ENCODE measurements at regions not wholly inside any gene's neighbourhood (a gene's known extent, or its start where the extent isn't known, plus 50 kb on each side); places are given as distances from the start of the nearest gene placed in this dataset.
"Not testable (repeated sequence)": the region's sequence is repeated elsewhere in the genome, so short reads cannot be mapped to it uniquely, and the experiment has no call there.

DNA sequence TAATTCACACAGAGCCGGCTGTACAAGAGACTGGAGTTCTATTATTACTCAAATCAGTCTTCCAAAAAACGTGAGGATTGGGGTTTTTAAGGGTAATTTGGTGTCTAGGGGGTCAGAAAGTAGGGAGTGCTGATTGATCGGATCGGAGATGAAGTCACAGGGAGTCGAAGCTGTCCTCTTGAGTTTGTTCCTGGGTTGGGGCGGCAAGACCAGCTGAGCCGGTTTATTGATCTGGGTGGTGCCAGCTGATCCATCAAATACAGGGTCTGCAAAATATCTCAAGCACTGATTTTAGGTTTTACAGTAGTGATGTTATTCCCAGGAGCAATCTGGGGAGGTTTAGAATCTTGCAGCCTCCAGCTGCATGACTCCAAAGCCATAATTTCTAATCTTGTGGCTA lies 262.7 kb downstream of the KCNRG start:
- no peak for DNase-seq

- DNase-seq: no peak
These were observed 265.2 kb downstream of the KCNRG start for GRCh38 chr13:50280441-50280937.

DNA sequence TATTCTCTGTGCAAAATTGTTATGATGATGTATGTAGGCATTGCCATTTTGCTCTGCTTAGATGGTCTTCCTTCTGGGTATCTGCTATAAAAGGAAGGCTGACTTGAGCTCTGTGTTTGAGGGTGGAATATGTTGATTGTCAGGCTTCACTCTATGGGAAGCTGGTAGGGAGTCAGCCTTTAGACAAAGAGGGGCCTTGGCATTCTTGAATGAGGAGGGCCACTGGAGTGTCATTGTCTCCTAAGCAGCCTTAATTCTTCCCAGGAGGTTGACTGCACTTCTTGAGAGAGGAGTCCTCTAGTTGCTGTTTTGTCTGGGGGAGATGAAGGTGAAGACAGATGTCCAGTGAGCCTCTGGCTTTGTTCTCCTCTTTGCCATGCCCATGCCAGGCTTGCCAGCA lies 266.8 kb downstream of the KCNRG start:
- no peak for DNase-seq

DNA sequence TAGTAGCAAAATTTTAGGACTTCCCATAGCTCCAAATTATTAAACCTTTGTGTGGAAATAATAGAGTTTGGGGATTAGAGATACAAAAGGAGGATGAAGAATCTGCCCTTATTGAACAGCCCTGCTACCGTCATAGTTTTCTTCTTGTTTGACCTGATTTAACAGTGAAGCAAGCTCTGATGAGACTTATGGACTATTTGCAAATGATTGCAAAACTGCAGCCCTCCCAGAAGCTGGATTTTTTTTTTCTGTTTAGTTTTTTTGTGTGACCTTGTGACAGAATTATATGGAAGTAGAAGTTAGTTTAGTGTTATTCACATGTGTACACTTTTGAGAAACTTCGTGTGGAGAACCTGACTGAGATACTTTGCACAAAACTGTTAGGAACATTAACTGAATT lies 267.8 kb downstream of the KCNRG start:
- no peak for DNase-seq

DNA sequence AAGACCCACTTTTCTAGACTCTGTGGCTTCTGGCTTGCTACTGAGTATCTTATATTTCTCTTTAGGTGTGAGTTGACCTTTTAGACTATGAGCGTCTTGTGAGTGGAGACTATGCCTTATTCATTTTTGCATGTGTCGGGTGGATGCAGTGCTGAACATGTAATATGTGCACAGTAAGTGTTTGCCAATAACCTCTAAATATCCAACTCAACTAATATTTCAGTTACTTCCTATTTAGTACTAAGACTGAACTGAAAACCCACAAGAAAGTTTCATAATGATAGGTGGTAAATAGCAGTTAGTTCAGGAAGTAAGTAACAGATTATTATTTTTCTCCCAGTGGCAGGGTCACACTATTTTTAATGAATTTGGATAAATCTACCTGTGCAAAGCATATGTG lies 269.3 kb downstream of the KCNRG start:
- DNase-seq: no peak

- no peak for DNase-seq
These were observed 270.0 kb downstream of the KCNRG start for GRCh38 chr13:50285283-50285682.

DNA sequence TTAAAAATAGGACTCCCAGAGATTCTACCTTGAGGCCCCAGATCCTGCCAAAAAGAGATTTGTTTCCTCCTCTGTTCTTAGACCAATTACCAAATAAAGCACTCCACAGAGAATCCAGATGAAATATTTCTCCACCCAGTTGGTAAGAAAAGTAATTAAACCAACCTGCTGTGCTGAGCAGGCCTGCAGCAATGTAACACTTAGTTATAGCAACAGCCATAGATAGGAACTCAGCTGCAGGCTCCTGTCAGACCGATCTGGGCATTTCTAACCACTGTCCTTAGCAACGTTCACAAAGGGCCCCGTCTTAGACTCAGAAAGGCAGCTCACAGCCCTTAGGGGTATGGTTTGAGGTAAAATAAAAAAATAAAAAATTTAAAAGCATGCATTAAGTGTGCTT lies 271.1 kb downstream of the KCNRG start:
- DNase-seq: no peak

DNA sequence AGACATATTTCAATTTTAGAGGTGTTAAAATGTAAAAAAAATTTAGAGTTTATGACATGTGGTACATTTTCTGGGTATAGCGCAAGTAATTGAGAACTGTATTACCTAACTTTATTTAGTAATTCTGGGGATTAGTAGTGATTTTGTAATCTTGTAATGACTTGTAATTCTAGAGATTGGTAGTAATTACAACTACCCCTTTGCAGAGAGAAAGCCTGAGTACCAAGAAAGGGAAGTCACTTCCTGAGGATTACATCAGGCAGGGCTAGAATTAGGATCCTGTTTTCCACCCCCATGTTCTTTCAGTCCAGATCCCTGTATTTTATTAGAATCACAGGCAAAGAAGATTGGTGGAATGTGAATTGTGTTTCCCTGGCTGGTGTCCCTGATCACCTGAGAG lies 274.9 kb downstream of the KCNRG start:
- DNase-seq: no peak

DNA sequence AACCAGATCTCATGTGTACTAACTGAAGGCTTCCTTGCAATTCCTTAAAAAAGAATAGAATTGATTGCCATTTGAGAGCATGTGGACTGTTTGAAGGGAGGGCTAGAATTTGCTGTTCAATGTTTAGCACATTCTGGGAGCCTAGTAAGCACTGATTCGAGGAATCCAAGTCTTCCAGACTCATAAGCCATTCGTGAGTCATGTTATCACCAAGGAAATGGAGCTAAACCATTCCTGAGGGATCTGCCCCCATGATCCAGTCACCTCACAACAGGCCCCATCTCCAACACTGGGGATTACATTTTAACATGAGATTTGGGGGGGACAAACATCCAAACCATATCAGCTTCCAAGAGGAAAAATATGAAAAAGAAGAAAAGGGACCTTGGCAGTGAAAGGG lies 276.4 kb downstream of the KCNRG start:
- no peak for DNase-seq

DNA sequence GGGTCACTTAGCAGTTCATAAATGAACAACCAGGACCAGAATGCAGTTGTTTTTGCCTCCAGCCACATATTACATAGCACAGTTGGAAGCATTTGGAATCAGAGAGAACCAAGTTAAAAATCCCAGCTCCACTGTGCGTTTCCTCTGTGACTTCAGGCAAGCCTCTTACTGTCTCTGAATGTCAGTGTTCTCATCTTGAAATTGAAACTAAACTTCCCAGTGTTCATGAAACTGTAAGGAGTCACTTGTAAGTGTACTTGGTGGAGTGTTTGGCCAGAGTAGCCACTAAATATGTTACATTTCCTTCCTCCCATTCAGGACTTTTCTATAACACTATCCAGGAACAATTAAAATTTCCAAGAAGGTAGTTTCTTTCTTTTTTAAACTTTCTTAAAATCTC lies 276.8 kb downstream of the KCNRG start:
- no peak for DNase-seq

DNA sequence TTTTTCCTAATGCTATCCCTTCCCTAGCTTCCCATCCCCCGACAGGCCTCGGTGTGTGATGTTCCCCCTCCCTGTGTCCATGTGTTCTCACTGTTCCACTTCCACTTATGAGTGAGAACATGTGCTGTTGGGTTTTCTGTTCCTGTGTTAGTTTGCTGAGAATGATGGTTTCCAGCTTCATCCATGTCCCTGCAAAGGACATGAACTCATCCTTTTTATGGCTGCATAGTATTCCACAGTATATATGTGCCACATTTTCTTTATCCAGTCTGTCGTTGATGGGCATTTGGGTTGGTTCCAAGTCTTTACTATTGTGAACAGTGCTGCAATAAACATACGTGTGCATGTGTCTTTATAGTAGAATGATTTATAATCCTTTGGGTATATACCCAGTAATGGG lies 279.2 kb downstream of the KCNRG start:
- not testable (repeated sequence) for DNase-seq

- DNase-seq: no peak
These were observed 284.5 kb downstream of the KCNRG start for GRCh38 chr13:50299546-50300249.

DNA sequence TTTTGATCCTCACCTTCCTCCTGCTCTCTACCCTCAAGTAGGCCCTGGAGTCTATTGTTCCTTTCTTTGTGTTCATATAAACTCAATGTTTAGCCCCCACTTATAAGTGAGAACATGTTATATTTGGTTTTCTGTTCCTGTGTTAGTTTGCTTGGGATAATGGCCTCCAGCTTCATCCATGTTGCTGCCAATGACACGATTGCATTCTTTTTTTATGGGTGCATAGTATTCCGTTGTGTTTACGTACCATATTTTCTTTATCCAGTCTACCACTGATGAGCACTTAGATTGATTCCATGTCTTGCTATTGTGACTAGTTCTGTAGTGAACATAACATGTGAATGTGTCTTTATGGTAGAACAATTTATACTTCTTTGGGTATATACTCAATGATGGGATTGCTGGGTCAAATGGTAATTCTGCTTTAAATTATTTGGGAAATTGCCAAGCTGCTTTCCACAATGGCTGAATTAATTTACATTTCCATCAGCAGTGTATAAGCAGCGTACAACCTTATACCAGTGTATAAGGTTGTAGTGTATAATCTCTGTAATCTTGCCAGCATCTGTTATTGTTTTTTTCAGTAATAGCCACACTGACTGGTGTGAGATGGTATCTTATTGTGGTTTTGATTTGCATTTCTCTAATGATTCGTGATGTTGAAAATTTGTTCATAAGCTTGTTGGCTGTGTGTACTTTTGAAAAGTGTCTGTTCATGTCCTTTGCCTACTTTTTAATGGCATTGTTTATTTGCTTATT lies 288.9 kb downstream of the KCNRG start:
- no peak for DNase-seq

GRCh38 chr13:50306156-50306555 lies 290.9 kb downstream of the KCNRG start:
- DNase-seq: no peak

DNA sequence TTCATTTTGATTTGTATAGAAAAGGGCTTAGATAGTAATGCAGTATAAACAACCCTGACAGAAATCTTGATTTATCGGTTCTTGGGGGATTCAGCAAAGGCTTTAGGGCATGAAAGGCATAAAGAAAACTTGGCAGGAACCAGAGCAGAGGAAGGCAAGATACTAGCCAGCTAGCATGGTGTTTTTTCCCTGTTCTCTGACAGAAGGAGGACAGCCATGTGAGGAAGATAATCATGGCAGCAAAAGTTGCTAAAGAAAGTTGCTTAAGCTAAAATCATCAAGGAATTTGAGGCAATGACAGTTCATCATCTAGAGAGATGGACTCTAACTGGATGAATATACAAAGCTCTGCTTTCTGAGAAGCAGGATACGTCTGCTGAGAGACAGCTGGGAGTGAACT lies 294.1 kb downstream of the KCNRG start:
- DNase-seq: no peak

DNA sequence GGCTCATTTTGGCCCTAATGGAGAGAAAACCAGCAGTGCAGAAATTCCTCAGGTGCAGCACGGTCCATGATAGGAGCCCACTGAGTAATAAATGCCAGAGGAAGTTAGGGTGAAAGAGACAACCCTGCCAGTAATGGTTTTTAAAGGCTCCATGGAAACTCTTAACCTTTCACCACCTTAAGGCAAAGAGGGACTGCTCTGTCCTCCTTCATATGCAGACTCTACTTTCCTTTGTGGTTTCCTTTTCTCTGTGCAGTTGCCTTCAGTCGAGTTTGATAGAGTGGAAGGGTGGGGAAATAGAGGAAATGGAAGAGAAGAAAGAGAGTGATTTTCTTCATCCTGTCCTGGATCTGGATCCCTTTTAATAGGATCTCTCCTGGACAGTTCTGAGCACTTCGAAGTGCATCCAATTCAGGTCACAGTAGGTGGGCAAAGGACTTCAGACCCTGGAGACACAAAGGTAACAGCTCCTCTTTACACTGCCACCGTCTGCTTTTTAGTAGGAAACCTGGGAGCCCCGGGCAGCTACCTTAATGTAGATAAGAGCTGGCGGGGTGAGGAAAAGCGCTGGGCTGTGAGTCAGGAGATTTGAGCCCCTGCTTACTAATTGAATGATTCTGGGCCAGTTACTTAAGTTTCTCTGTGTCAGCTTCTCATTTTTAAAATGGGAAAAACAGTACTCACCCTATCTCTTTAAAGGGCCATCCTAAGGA lies 294.8 kb downstream of the KCNRG start:
- DNase-seq: no peak

DNA sequence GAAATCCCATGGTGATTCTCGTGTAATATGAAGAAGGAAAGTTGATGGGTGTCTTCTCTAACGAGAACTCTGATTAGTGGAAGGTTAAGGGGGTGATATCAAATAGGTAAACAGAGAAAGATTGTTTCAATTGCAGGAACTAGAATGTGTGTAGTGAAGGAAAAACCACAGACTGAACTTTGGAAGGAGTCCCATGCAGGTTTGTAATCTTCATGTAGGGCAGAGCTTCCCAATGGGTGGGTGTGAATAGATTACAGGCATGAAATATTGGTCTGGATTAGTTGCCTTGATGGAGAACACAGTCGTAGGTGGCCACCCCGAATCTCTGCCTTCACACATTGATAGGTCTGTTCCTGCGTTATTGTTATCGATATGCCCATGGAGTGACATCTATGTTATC lies 295.5 kb downstream of the KCNRG start:
- no peak for DNase-seq

- DNase-seq: no peak
These were observed 303.6 kb downstream of the KCNRG start for GRCh38 chr13:50318887-50319286.

GRCh38 chr13:50319635-50320255 lies 304.5 kb downstream of the KCNRG start:
- DNase-seq: no peak

- DNase-seq: no peak
These were observed 305.1 kb downstream of the KCNRG start for GRCh38 chr13:50320271-50320862.

DNA sequence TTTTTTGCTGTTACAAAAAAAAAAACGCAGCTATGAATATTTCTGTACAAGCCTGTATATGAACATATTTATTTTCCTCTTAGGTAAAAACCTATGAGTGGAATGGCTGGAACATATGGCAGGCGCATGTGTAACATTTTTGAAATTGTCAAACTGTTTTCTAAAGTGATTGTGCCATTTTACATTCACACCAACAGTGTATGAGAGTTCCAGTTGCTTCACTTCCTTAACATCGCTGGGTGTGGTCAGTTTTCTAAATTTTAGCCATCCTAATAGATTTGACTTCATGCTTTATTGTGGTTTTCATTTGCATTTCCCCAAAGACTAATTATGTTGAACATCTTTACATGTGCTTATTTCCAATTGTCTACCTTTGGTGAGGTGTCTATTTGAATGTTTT lies 306.8 kb downstream of the KCNRG start:
- no peak for DNase-seq

GRCh38 chr13:50323440-50324065 lies 308.3 kb downstream of the KCNRG start:
- no peak for DNase-seq

- DNase-seq: no peak
These were observed 311.0 kb downstream of the KCNRG start for GRCh38 chr13:50326271-50326670.

Measured in NCI-H1930 (cell line).